Neural progenitor cell (in vitro differentiated cells): ENCODE measurements at regions not wholly inside any gene's neighbourhood (a gene's known extent, or its start where the extent isn't known, plus 50 kb on each side); places are given as distances from the start of the nearest gene placed in this dataset.
A peak's percentile ranks its signal among the peaks of the same experiment; 100 is the strongest.
"Not testable (repeated sequence)": the region's sequence is repeated elsewhere in the genome, so short reads cannot be mapped to it uniquely, and the experiment has no call there.

Experiments used
- DNase-seq: peaks from one replicate; pipeline ENCODE4 v3.0.0-alpha.2; 2016; ENCODE audit warnings: low spot score
- H2AFZ ChIP-seq: fragments of 200-600 bp; sonication (generic); replicated peaks from 2 replicates; pipeline ENCODE4 v1.6.1; 2016; ENCODE audit warnings: antibody characterized with exemption
- H3F3A ChIP-seq: fragments of 200-600 bp; sonication (generic); 2 replicates; pipeline ENCODE4 v1.6.1; 2016; ENCODE audit warnings: antibody characterized with exemption, low read depth
- H3K27ac ChIP-seq: fragments of 200-600 bp; sonication (generic); 2 replicates; pipeline ENCODE4 v1.5.1; 2016; ENCODE audit warnings: mild to moderate bottlenecking
- H3K27me3 ChIP-seq: fragments of 200-600 bp; sonication (generic); 2 replicates; pipeline ENCODE4 v1.6.1; 2016; ENCODE audit warnings: mild to moderate bottlenecking, moderate library complexity
- H3K36me3 ChIP-seq: fragments of 200-600 bp; sonication (generic); 2 replicates; pipeline ENCODE4 v1.5.1; 2016
- H3K4me1 ChIP-seq: fragments of 200-600 bp; sonication (generic); 2 replicates; pipeline ENCODE4 v1.6.1; 2016; ENCODE audit warnings: mixed run types
- H3K4me2 ChIP-seq: fragments of 200-600 bp; sonication (generic); 2 replicates; pipeline ENCODE4 v1.6.1; 2016
- H3K4me3 ChIP-seq: fragments of 200-600 bp; sonication (generic); 2 replicates; pipeline ENCODE4 v1.5.1; 2016
- H3K79me2 ChIP-seq: fragments of 200-600 bp; sonication (generic); 2 replicates; pipeline ENCODE4 v1.6.1; 2016; ENCODE audit warnings: low read depth
- H3K9ac ChIP-seq: fragments of 200-600 bp; sonication (generic); 2 replicates; pipeline ENCODE4 v1.6.1; 2016
- H3K9me3 ChIP-seq: fragments of 200-600 bp; sonication (generic); 2 replicates; pipeline ENCODE4 v1.5.1; 2016; ENCODE audit warnings: low read depth
- H4K20me1 ChIP-seq: fragments of 200-600 bp; sonication (generic); 2 replicates; pipeline ENCODE4 v1.6.1; 2016; ENCODE audit warnings: low read depth
- H3K27ac Mint-ChIP-seq: 3 replicates; pipeline ENCODE4 v1.8.0; 2021; ENCODE audit warnings: mixed read lengths
- H3K27me3 Mint-ChIP-seq: 2 replicates; pipeline ENCODE4 v1.8.0; 2022; ENCODE audit warnings: low read depth, mild to moderate bottlenecking, inconsistent platforms, moderate library complexity, mixed read lengths; ENCODE audit not compliant: insufficient read depth
- H3K36me3 Mint-ChIP-seq: 3 replicates; pipeline ENCODE4 v1.8.0; 2021; ENCODE audit warnings: mixed read lengths
- H3K4me1 Mint-ChIP-seq: 3 replicates; pipeline ENCODE4 v1.8.0; 2021; ENCODE audit warnings: mixed read lengths
- H3K4me3 Mint-ChIP-seq: 3 replicates; pipeline ENCODE4 v1.8.0; 2021; ENCODE audit warnings: mild to moderate bottlenecking, moderate library complexity, mixed read lengths
- H3K9me3 Mint-ChIP-seq: 3 replicates; pipeline ENCODE4 v1.8.0; 2020; ENCODE audit warnings: mixed read lengths
- EZH2 ChIP-seq: fragments of 200-600 bp; sonication (generic); IDR thresholded peaks from 2 replicates; pipeline ENCODE4 v1.6.1; 2017; ENCODE audit warnings: antibody characterized with exemption, mild to moderate bottlenecking, moderate library complexity
- EZH2phosphoT487 ChIP-seq: fragments of 200-600 bp; sonication (generic); IDR thresholded peaks from 2 replicates; pipeline ENCODE4 v1.6.1; 2017; ENCODE audit warnings: antibody characterized with exemption
- TF ChIP-seq, protein P1 (sequence below): fragments of 200-600 bp; sonication (generic); IDR thresholded peaks from 2 replicates; pipeline ENCODE4 v1.5.1; 2017; ENCODE audit warnings: antibody characterized with exemption, mild to moderate bottlenecking

DNA sequence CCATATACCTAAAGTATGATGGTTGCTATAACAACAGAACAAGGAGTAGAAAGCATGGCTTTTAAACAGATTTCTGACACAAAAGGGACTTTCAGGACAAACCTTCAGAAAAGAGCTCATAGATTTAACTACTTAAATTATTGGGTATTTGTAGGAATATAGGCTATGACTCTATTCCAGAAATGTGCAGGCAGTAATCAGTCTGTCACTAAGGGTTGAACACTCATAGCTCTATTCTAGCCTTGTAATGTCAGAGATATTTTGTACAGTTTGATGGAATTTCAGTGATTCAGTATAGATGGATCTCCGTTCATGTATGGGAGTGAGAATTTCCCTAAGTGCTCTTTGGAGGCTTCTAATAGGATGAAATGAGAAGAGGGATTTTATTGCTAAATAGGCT is 82.8 kb downstream of the EXTL2 start:
- no peaks in the 10 kb centered on the region for H3K79me2 ChIP-seq
- Mint-ChIP-seq H3K36me3 (no peaks in the 10 kb centered on the region), H3K9me3 (no peaks in the 10 kb centered on the region), H3K27ac (no peak overlapping the region), H3K27me3 (no peaks in the 10 kb centered on the region), H3K4me3 (no peak overlapping the region), H3K4me1 (peaks cover 2% of the 10 kb centered on the region)
- no peaks in the 10 kb centered on the region for H3F3A ChIP-seq
- no peak overlapping the region for H3K4me2 ChIP-seq
- no peaks in the 10 kb centered on the region for H3K4me1 ChIP-seq
- no peaks in the 10 kb centered on the region for H3K9me3 ChIP-seq
- no peak overlapping the region for H2AFZ ChIP-seq
- no peaks in the 10 kb centered on the region for H3K27me3 ChIP-seq
- H3K9ac ChIP-seq, result no peak overlapping the region
- H3K27ac ChIP-seq, result no peak overlapping the region
- DNase-seq, result no peak
- H3K4me3 ChIP-seq, result no peak overlapping the region
- H3K36me3 ChIP-seq, result no peaks in the 10 kb centered on the region
- TF ChIP-seq EZH2 (no peak), EZH2phosphoT487 (no peak)
- TF ChIP-seq, protein P1, sequence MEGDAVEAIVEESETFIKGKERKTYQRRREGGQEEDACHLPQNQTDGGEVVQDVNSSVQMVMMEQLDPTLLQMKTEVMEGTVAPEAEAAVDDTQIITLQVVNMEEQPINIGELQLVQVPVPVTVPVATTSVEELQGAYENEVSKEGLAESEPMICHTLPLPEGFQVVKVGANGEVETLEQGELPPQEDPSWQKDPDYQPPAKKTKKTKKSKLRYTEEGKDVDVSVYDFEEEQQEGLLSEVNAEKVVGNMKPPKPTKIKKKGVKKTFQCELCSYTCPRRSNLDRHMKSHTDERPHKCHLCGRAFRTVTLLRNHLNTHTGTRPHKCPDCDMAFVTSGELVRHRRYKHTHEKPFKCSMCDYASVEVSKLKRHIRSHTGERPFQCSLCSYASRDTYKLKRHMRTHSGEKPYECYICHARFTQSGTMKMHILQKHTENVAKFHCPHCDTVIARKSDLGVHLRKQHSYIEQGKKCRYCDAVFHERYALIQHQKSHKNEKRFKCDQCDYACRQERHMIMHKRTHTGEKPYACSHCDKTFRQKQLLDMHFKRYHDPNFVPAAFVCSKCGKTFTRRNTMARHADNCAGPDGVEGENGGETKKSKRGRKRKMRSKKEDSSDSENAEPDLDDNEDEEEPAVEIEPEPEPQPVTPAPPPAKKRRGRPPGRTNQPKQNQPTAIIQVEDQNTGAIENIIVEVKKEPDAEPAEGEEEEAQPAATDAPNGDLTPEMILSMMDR, result no peak
- no peaks in the 10 kb centered on the region for H4K20me1 ChIP-seq

DNA sequence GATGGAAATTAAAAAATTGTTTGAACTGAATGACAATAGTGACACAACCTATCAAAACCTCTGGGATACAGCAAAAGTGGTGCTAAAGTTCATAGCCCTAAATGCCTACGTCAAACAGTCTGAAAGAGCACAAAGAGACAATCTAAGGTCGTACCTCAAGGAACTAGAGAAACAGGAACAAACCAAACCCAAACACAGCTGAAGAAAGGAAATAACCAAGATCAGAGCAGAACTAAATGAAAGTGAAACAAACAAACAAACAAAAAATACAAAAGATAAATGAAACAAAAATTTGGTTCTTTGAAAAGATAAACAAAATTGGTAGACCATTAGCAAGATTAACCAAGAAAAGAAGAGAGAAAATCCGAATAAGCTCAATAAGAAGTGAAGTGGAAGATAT is 79.7 kb downstream of the EXTL2 start:
- H3F3A ChIP-seq, H3K27ac Mint-ChIP-seq, H3K9me3 ChIP-seq, H3K27ac ChIP-seq, H3K4me1 Mint-ChIP-seq, H3K9ac ChIP-seq, H3K4me3 Mint-ChIP-seq, H3K27me3 ChIP-seq, H2AFZ ChIP-seq, H3K4me3 ChIP-seq, H3K4me2 ChIP-seq, DNase-seq, H3K4me1 ChIP-seq, H4K20me1 ChIP-seq, H3K79me2 ChIP-seq, H3K9me3 Mint-ChIP-seq, H3K36me3 ChIP-seq, H3K27me3 Mint-ChIP-seq, H3K36me3 Mint-ChIP-seq: not testable (repeated sequence)

DNA sequence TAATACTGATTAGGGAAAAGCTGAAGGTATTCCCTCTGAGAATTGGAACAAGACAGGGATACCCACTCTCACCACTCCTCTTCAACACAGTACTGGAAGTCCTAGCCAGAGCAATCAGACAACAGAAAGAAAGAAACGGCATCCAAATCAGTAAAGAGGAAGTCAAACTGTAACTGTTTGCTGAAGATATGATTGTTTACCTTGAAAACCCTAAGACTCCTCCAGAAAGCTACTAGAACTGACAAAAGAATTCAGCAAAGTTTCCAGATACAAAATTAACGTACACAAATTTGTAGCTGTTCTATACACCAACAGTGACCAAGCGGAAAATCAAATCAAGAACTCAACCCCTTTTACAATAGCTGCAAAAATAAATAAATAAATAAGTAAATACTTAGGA is 78.6 kb downstream of the EXTL2 start:
- Mint-ChIP-seq H3K27ac (no peak overlapping the region), H3K27me3 (peaks cover 2% of the 10 kb centered on the region), H3K36me3 (no peaks in the 10 kb centered on the region), H3K9me3 (peaks cover 5% of the 10 kb centered on the region), H3K4me3 (no peak overlapping the region), H3K4me1 (peaks cover 2% of the 10 kb centered on the region)
- Histone ChIP-seq H3K36me3 (no peaks in the 10 kb centered on the region), H3K27me3 (no peaks in the 10 kb centered on the region), H4K20me1 (no peaks in the 10 kb centered on the region), H3K4me1 (peaks cover 7% of the 10 kb centered on the region), H3K4me3 (no peak overlapping the region), H3K9ac (no peak overlapping the region), H3K9me3 (no peaks in the 10 kb centered on the region), H3K27ac (no peak overlapping the region), H3F3A (no peaks in the 10 kb centered on the region), H3K4me2 (no peak overlapping the region), H2AFZ (no peak overlapping the region), H3K79me2 (no peaks in the 10 kb centered on the region)
- no peak for TF ChIP-seq EZH2phosphoT487
- TF ChIP-seq, protein P1, result no peak
- TF ChIP-seq EZH2, result no peak
- no peak for DNase-seq

DNA sequence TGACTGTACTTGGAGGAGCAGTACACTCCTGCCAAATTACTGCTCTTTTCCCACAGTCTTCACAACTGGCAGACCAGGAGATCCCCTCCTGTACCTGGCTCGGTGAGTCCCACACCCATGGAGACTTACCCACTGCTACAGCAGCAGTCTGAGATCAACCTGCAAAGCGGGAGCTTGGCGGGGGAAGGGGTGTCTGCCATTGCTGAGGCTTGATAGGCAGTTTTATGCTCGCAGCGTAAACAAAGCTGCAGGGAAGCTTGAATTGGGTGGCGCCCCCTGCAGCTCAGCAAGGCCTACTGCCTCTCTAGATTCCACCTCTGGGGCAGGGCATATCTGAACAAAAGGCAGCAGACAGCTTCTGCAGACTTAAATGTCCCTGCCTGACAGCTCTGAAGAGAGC is 74.4 kb downstream of the EXTL2 start:
- not testable (repeated sequence) for H3K27ac Mint-ChIP-seq, H4K20me1 ChIP-seq, H3K36me3 Mint-ChIP-seq, H3K27ac ChIP-seq, H3K36me3 ChIP-seq, H3K9me3 ChIP-seq, H3K4me3 Mint-ChIP-seq, H3F3A ChIP-seq, H3K79me2 ChIP-seq, H3K4me1 ChIP-seq, H3K27me3 Mint-ChIP-seq, H3K27me3 ChIP-seq, H3K9ac ChIP-seq, H3K4me2 ChIP-seq, H3K4me1 Mint-ChIP-seq, H3K4me3 ChIP-seq
- H2AFZ ChIP-seq, result peak overlapping the region; percentile 93
- TF ChIP-seq, protein P1, result peak; percentile 46
- DNase-seq, result peak; percentile 36
- peaks cover 29% of the 10 kb centered on the region for H3K9me3 Mint-ChIP-seq

DNA sequence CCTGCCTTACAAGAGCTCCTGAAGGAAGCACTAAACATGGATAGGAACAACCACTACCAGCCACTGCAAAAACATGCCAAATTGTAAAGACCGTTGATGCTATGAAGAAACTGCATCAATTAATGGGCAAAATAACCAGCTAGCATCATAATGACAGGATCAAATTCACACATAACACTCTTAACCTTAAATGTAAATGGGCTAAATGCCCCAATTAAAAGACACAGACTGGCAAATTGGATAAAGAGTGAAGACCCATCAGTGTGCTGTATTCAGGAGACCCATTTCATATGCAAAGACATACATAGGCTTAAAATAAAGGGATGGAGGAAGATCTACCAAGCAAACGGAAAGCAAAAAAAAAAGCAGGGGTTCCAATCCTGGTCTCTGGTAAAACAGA is 72.7 kb downstream of the EXTL2 start:
- not testable (repeated sequence) for H3K9ac ChIP-seq, H3K9me3 ChIP-seq, H3K4me3 ChIP-seq, H3K27me3 Mint-ChIP-seq, H4K20me1 ChIP-seq, H3K79me2 ChIP-seq, H3K4me1 ChIP-seq, H3K36me3 ChIP-seq, H3K36me3 Mint-ChIP-seq, H3K4me1 Mint-ChIP-seq, DNase-seq, H3K27me3 ChIP-seq, H3K4me3 Mint-ChIP-seq, H3K27ac ChIP-seq, H3K4me2 ChIP-seq, H3F3A ChIP-seq, H3K27ac Mint-ChIP-seq, H2AFZ ChIP-seq
- H3K9me3 Mint-ChIP-seq, result peaks cover 31% of the 10 kb centered on the region
